GM12874 (cell line): ENCODE measurements at regions not wholly inside any gene's neighbourhood (a gene's known extent, or its start where the extent isn't known, plus 50 kb on each side); places are given as distances from the start of the nearest gene placed in this dataset.

Source experiments
- TF ChIP-seq, protein P1 (sequence below): IDR thresholded peaks from 2 replicates; pipeline ENCODE4 v1.5.1; 2011; ENCODE audit warnings: low read depth, mild to moderate bottlenecking, control low read depth, low read length, moderate library complexity; ENCODE audit not compliant: insufficient read depth

DNA sequence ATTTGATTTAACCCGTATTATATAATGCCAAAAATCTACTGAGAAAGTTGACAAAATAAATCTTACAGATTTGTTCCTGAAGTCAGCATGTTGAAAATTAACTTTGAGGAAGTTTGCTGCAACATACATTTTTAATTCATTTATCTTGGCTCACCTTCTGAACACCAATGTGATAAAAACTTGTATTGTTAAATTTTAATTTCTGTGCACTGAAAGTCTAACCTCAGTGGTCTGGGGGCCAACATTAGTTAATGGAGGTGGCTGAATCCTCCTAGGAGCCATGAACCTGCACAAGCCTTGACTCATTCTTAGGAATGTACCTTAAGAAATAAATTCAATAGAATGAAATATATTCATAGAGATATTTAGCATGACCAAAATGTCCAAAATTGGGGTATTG, 95.3 kb downstream of the ADSS2 start:
- TF ChIP-seq, protein P1, sequence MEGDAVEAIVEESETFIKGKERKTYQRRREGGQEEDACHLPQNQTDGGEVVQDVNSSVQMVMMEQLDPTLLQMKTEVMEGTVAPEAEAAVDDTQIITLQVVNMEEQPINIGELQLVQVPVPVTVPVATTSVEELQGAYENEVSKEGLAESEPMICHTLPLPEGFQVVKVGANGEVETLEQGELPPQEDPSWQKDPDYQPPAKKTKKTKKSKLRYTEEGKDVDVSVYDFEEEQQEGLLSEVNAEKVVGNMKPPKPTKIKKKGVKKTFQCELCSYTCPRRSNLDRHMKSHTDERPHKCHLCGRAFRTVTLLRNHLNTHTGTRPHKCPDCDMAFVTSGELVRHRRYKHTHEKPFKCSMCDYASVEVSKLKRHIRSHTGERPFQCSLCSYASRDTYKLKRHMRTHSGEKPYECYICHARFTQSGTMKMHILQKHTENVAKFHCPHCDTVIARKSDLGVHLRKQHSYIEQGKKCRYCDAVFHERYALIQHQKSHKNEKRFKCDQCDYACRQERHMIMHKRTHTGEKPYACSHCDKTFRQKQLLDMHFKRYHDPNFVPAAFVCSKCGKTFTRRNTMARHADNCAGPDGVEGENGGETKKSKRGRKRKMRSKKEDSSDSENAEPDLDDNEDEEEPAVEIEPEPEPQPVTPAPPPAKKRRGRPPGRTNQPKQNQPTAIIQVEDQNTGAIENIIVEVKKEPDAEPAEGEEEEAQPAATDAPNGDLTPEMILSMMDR = no peak
